ENCODE measurements at regions not wholly inside any gene's neighbourhood (a gene's known extent, or its start where the extent isn't known, plus 50 kb on each side); places are given as distances from the start of the nearest gene placed in this dataset.

- DNase-seq (ENCODE audit: low read depth), result no peak
- H3K4me3 ChIP-seq (ENCODE audit: control insufficient read depth, low read depth, low read length), result no peak overlapping the region
- TF ChIP-seq CTCF (conservative IDR thresholded peaks at IDR 0.05; ENCODE audit: control insufficient read depth, insufficient read depth, low read depth, low read length), result no peak
Observed at GRCh38 chr3:159250961-159251360, 449.1 kb downstream of the MFSD1 start.

GRCh38 chr3:159252274-159252673 is 450.4 kb downstream of the MFSD1 start:
- DNase-seq (ENCODE audit: low read depth), result peak; percentile 70
- H3K4me3 ChIP-seq (ENCODE audit: control insufficient read depth, low read depth, low read length), result no peak overlapping the region
- TF ChIP-seq CTCF (conservative IDR thresholded peaks at IDR 0.05; ENCODE audit: control insufficient read depth, insufficient read depth, low read depth, low read length), result no peak

GRCh38 chr3:159252772-159253384 is 451.0 kb downstream of the MFSD1 start:
- no peak overlapping the region for H3K4me3 ChIP-seq (ENCODE audit: control insufficient read depth, low read depth, low read length)
- peak; percentile 93 for TF ChIP-seq CTCF (conservative IDR thresholded peaks at IDR 0.05; ENCODE audit: control insufficient read depth, insufficient read depth, low read depth, low read length)
- DNase-seq (ENCODE audit: low read depth), result peak; percentile 82

- no peak for TF ChIP-seq CTCF (conservative IDR thresholded peaks at IDR 0.05; ENCODE audit: control insufficient read depth, insufficient read depth, low read depth, low read length)
- peak; percentile 27 for DNase-seq (ENCODE audit: low read depth)
- no peak overlapping the region for H3K4me3 ChIP-seq (ENCODE audit: control insufficient read depth, low read depth, low read length)
Observed at GRCh38 chr3:159253860-159254259, 452.0 kb downstream of the MFSD1 start.

- DNase-seq (ENCODE audit: low read depth), result no peak
- no peak for TF ChIP-seq CTCF (conservative IDR thresholded peaks at IDR 0.05; ENCODE audit: control insufficient read depth, insufficient read depth, low read depth, low read length)
- H3K4me3 ChIP-seq (ENCODE audit: control insufficient read depth, low read depth, low read length), result no peak overlapping the region
Observed at GRCh38 chr3:159257954-159258353, 456.1 kb downstream of the MFSD1 start.

GRCh38 chr3:159258934-159259333 is 457.1 kb downstream of the MFSD1 start:
- H3K4me3 ChIP-seq (ENCODE audit: control insufficient read depth, low read depth, low read length), result no peak overlapping the region
- TF ChIP-seq CTCF (conservative IDR thresholded peaks at IDR 0.05; ENCODE audit: control insufficient read depth, insufficient read depth, low read depth, low read length), result no peak
- DNase-seq (ENCODE audit: low read depth), result no peak

All from fibroblast of mammary gland (primary cell).